Hematopoietic multipotent progenitor cell treated with erythropoietin and hydrocortisone succinate and interleukin-3 and kit ligand, for 17 days (in vitro differentiated cells): ENCODE measurements at regions not wholly inside any gene's neighbourhood (a gene's known extent, or its start where the extent isn't known, plus 50 kb on each side); places are given as distances from the start of the nearest gene placed in this dataset.
A peak's percentile ranks its signal among the peaks of the same experiment; 100 is the strongest.
"Not testable (repeated sequence)": the region's sequence is repeated elsewhere in the genome, so short reads cannot be mapped to it uniquely, and the experiment has no call there.

ENCODE experiments used
- DNase-seq: peaks from one replicate; pipeline ENCODE4 v3.0.0-alpha.2; 2015; ENCODE audit warnings: low spot score

DNA sequence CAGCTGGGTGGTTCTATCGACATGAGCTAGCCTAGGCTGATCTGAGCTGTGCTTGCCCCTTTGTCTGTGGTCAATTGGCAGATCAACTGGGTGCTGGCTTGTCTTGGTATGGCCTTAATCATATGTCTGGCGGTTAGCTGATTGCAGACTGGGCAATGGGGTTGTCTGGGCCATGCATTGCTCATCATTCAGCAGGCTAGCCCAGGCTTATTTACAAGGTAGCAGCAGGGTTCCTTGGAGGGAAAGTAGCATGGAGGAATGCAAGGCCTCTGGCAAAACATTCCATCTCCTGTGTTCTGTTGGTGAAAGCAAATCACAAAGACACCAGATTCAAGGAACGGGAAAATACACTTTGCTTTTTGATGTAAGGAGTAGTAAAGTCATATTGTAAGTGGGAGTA lies 84.0 kb upstream of the IVNS1ABP start:
- no peak for DNase-seq

- DNase-seq = no peak
These were observed 83.0 kb upstream of the IVNS1ABP start for GRCh38 chr1:185400052-185400451.

DNA sequence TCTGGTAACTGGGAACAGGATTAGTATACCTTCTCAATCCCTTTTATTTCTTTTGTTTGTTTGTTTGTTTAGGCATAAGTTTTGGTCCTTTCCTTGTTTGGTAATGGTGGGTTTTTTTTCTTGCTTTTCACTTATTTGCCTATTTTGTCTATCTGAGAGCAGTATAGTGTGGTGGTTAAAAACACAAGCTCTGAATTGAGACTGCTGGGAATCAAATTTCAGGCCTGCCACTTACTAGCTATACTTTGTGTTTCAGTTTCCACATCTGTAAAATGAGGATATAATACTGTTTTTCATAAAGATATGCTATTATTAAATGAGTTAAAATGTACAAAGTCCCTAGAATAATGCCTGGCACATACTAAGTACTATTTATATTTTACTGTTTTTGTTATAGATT lies 81.6 kb upstream of the IVNS1ABP start:
- no peak for DNase-seq

GRCh38 chr1:185398022-185398421 lies 81.0 kb upstream of the IVNS1ABP start:
- DNase-seq = no peak

DNA sequence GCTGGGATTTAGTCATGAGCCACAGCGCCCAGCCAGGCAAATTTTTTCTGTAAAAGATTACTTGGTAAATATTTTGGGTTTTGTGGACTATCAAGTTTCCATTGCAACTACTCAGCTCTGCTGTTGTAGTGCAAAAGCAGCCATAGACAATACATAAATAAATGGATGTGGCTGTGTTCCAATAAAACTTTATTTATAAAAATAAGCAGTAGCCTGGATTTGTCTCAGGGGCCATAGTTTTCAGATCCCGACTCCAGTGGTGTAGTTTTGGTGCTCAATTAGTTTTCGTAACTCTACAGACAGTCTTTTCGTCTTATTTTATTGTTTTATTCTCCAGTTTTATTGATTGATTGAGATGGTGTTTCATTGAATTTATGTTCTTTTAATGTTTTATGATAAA lies 80.1 kb upstream of the IVNS1ABP start:
- no peak for DNase-seq

DNA sequence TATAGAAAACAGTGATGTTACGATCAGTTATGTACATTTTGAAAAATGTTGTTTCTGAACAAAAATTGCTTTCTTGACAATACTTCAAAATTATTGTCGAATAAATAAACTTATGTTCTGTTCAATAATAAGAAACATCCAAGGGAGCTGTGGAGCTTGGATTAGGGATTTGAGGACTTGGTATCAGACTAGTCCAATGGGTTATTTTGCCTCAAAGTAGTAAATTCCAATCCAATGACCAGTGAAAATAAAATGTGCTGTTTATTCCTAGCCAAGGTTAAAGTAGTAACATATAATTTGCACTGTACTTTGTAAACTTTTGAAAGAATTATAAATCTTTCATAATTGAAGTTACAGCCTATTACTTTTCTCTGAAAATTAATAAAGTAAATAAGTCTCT lies 79.1 kb upstream of the IVNS1ABP start:
- no peak for DNase-seq

- DNase-seq = no peak
These were observed 76.8 kb upstream of the IVNS1ABP start for GRCh38 chr1:185393815-185394214.

GRCh38 chr1:185393205-185393604 lies 76.2 kb upstream of the IVNS1ABP start:
- no peak for DNase-seq

GRCh38 chr1:185388815-185389214 lies 71.8 kb upstream of the IVNS1ABP start:
- no peak for DNase-seq

- peak; percentile 6 for DNase-seq
These were observed 71.3 kb upstream of the IVNS1ABP start for GRCh38 chr1:185388346-185388745.

GRCh38 chr1:185385991-185386390 lies 68.9 kb upstream of the IVNS1ABP start:
- DNase-seq = no peak

- not testable (repeated sequence) for DNase-seq
These were observed 66.8 kb upstream of the IVNS1ABP start for GRCh38 chr1:185383805-185384204.

DNA sequence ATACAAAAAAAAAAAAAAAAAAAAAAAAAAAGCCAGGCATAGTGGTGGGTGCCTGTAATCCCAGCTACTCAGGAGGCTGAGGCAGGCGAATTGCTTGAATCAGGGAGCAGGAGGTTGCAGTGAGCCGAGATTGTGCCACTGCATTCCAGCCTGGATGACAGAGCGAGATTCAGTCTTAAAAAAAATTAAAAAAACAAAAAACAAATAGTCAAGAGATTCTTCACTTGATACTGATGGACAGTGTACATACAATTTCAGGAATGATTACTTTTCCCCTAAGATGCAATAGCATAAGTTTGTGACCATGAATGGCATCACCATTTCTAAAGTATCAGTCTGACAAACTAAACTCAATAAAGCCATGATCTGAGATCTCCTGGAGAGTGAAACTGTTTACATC lies 60.8 kb upstream of the IVNS1ABP start:
- DNase-seq = no peak

GRCh38 chr1:185376840-185377635 lies 60.0 kb upstream of the IVNS1ABP start:
- DNase-seq = no peak

- no peak for DNase-seq
These were observed 59.2 kb upstream of the IVNS1ABP start for GRCh38 chr1:185376288-185376687.

DNA sequence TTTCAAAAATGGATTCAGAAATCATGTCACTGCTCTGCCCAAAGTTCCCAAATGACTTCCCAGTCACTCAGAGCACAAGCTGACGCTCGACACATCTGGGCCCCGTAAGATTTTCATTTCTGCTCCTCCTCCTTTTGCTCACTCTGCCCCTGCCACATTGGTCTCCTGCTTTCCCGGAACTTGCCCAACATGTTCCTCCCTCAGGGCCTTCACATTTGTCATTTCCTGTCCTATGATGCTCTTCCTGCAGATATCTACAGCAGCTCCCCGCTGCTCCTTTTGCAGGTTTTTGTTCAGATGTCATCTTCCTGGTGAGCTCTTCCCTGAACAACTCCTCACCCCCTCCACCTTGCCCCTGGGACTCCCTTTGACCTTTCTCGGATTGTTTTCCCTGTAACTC lies 58.5 kb upstream of the IVNS1ABP start:
- no peak for DNase-seq

DNA sequence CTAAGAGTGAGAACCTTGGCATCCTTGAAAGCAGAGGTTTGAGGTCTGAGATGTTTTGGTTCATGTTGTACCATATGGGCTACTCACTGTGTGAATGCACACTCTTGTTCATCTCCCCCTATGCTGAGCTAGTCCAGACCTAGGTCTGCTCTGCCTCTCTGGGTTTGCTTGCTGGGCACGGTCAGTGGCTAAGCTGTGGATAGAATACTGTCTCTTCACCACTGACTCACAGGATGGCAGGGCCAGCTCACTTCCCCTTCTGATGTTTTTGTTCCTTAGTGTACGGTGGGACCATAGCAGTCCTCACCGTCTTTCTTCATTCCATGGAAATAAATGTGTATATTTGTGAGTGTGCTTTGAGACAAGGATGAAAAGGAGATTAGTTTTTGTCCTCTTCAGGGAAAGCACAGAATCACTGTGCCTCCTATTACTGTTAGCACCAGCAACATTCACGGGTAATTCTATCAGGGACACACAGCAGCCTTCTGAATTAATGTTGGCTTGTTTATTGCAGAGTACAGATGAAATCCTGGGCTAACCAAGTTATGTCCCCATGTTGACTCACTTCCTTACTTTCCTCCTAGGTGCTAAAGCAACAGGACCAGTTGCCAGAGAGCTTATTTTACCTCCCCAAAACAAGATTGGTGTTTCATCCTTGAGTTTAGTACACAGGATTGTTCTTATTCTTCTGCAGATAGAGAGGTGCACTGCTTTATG lies 56.9 kb upstream of the IVNS1ABP start:
- no peak for DNase-seq

DNA sequence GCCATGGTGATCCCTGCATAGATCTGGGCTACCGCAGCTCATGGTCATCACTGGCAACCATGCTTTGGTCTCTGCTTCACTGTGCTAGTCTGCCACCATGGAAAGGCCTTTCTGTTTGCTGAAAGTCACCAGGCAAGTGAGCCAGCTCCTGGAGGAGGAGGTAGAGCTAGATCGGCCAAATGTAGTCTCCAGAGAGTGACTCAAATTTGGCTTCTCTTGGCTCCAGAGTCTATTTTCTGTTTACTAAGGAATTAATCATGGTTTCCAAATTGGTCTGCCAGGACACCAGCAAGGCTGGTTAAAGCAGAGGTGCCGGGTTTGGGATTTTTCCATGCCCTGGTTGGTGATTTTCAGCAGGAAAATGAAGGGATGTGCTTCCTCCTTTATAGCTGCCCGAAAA lies 52.7 kb upstream of the IVNS1ABP start:
- DNase-seq = no peak

DNA sequence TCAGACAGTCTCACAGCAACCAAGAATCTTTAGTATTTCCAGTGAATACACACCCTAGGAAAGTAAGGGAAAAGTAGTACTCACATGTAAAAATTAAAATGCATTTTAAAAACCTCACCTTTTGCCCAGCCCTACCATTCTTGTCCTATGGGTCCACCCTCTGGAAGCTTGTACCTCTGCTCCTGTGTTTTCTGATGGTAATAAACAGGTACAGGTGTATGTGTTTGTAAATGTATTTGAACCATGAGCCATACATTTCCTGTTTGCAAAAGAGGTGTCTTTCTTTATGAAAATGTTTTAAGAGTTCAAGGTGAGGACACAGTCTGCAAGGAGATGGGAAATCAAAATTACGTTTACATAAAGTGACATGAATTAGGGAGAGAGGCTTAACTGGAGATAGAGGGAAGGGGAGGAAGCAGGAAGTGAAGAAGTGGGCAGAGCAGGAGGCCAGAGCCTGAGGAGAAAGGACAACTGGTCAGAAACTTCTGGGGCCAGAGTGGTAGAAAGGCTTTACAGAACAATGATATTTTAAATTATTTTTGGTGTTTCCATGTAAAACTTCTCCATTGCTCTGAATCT lies 52.0 kb upstream of the IVNS1ABP start:
- no peak for DNase-seq

GRCh38 chr1:185368313-185368855 lies 51.3 kb upstream of the IVNS1ABP start:
- DNase-seq = no peak

- DNase-seq = no peak
These were observed 50.2 kb upstream of the IVNS1ABP start for GRCh38 chr1:185367218-185367617.
